DND-41 (cell line): ENCODE measurements at regions not wholly inside any gene's neighbourhood (a gene's known extent, or its start where the extent isn't known, plus 50 kb on each side); places are given as distances from the start of the nearest gene placed in this dataset.

ENCODE experiments used
- ATAC-seq: fragments of 200-7000 bp; cut with Tn5 transposase; 3 replicates; pipeline ENCODE4 v1.9.1; 2021; ENCODE audit warnings: low read depth; ENCODE audit not compliant: insufficient read depth
- DNase-seq: peaks from one replicate; pipeline ENCODE4 v3.0.0-alpha.2; 2020
- H2AFZ ChIP-seq: 2 replicates; pipeline ENCODE4 v1.6.0; 2012; ENCODE audit warnings: low read depth, low read length
- H3K27ac ChIP-seq: 2 replicates; pipeline ENCODE4 v1.5.1; 2012; ENCODE audit warnings: low read length, inconsistent platforms
- H3K27me3 ChIP-seq: fragments of 200-600 bp; sonication (generic); 2 replicates; pipeline ENCODE4 v1.6.0; 2012; ENCODE audit warnings: low read length, mild to moderate bottlenecking, inconsistent platforms; ENCODE audit not compliant: insufficient read depth, poor library complexity
- H3K36me3 ChIP-seq: 2 replicates; pipeline ENCODE4 v1.5.1; 2012; ENCODE audit warnings: low read length, inconsistent platforms; ENCODE audit not compliant: insufficient read depth
- H3K4me1 ChIP-seq: 2 replicates; pipeline ENCODE4 v1.5.1; 2012; ENCODE audit warnings: mild to moderate bottlenecking, low read length; ENCODE audit not compliant: insufficient read depth
- H3K4me2 ChIP-seq: 2 replicates; pipeline ENCODE4 v1.6.0; 2012; ENCODE audit warnings: mild to moderate bottlenecking, moderate library complexity, low read length, inconsistent platforms; ENCODE audit not compliant: insufficient read depth
- H3K4me3 ChIP-seq, 2 experiments: fragments of 200-600 bp in 1 of 2; shearing (Covaris generic) in 1 of 2; 2 replicates each; pipeline ENCODE4 v1.5.1; 2012 to 2016; ENCODE audit warnings: inconsistent platforms in 2 of 2, low read length in 2 of 2, mild to moderate bottlenecking in 2 of 2, low read depth in 1 of 2, moderate library complexity in 1 of 2
- H3K79me2 ChIP-seq: 2 replicates; pipeline ENCODE4 v1.6.0; 2012; ENCODE audit warnings: low read length, inconsistent platforms; ENCODE audit not compliant: insufficient read depth
- H3K9ac ChIP-seq: 2 replicates; pipeline ENCODE4 v1.6.0; 2012; ENCODE audit warnings: low read depth, mild to moderate bottlenecking, inconsistent platforms, low read length, moderate library complexity
- H3K9me3 ChIP-seq: 2 replicates; pipeline ENCODE4 v1.5.1; 2012; ENCODE audit warnings: low read length, moderate library complexity, mild to moderate bottlenecking, inconsistent platforms; ENCODE audit not compliant: insufficient read depth, severe bottlenecking
- H4K20me1 ChIP-seq: 2 replicates; pipeline ENCODE4 v1.6.0; 2012; ENCODE audit warnings: low read length; ENCODE audit not compliant: insufficient read depth
- EZH2 ChIP-seq: IDR thresholded peaks from 3 replicates; pipeline ENCODE4 v1.6.1; 2012; ENCODE audit warnings: borderline replicate concordance, low read depth, mild to moderate bottlenecking, moderate library complexity, low read length, inconsistent platforms; ENCODE audit not compliant: severe bottlenecking
- TF ChIP-seq, protein P1 (sequence below): IDR thresholded peaks from 2 replicates; pipeline ENCODE4 v1.5.1; 2012; ENCODE audit warnings: borderline replicate concordance, low read length, moderate library complexity, mild to moderate bottlenecking; ENCODE audit not compliant: poor library complexity, severe bottlenecking; ENCODE audit errors: extremely low read depth

DNA sequence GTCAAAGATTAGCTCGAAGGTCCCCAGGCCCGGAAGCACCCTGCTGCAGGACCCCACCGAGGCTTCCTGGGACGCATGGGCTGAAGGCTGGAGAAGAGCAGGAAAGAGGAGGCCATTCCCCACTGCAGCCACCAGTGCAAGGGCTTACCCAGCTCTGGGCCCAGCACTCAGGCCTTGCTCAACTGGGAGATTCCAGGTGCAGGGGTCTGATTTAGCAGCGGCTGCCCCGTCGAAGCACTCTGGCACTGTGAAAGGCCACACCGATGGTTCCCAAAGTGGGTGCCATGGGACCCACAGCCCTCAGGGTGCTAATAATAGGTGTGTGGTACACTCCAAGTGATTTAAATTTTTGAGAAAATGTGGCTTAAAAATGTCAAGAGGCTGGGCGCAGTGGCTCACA lies 130.9 kb downstream of the OAT start:
- H3K79me2 ChIP-seq: no peaks in the 10 kb centered on the region
- ATAC-seq (no peak), DNase-seq (no peak)
- H3K9me3 ChIP-seq: no peaks in the 10 kb centered on the region
- H2AFZ ChIP-seq: no peak overlapping the region
- no peaks in the 10 kb centered on the region for H4K20me1 ChIP-seq
- no peaks in the 10 kb centered on the region for H3K27me3 ChIP-seq
- H3K4me3 ChIP-seq: no peak overlapping the region
- no peaks in the 10 kb centered on the region for H3K36me3 ChIP-seq
- no peaks in the 10 kb centered on the region for H3K4me1 ChIP-seq
- H3K9ac ChIP-seq: no peak overlapping the region
- no peak overlapping the region for H3K4me2 ChIP-seq
- H3K27ac ChIP-seq: no peak overlapping the region
- TF ChIP-seq, protein P1, sequence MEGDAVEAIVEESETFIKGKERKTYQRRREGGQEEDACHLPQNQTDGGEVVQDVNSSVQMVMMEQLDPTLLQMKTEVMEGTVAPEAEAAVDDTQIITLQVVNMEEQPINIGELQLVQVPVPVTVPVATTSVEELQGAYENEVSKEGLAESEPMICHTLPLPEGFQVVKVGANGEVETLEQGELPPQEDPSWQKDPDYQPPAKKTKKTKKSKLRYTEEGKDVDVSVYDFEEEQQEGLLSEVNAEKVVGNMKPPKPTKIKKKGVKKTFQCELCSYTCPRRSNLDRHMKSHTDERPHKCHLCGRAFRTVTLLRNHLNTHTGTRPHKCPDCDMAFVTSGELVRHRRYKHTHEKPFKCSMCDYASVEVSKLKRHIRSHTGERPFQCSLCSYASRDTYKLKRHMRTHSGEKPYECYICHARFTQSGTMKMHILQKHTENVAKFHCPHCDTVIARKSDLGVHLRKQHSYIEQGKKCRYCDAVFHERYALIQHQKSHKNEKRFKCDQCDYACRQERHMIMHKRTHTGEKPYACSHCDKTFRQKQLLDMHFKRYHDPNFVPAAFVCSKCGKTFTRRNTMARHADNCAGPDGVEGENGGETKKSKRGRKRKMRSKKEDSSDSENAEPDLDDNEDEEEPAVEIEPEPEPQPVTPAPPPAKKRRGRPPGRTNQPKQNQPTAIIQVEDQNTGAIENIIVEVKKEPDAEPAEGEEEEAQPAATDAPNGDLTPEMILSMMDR: no peak

- Histone ChIP-seq H2AFZ (no peak overlapping the region), H4K20me1 (no peaks in the 10 kb centered on the region), H3K27ac (no peak overlapping the region), H3K9me3 (no peaks in the 10 kb centered on the region), H3K4me1 (no peaks in the 10 kb centered on the region), H3K4me2 (no peak overlapping the region), H3K4me3 (no peak overlapping the region), H3K27me3 (no peaks in the 10 kb centered on the region), H3K79me2 (no peaks in the 10 kb centered on the region), H3K9ac (no peak overlapping the region), H3K36me3 (no peaks in the 10 kb centered on the region)
- DNase-seq (no peak), ATAC-seq (no peak)
- TF ChIP-seq, protein P1: no peak
- no peak for TF ChIP-seq EZH2
These were observed 131.5 kb downstream of the OAT start for GRCh38 chr10:124287071-124287685.

DNA sequence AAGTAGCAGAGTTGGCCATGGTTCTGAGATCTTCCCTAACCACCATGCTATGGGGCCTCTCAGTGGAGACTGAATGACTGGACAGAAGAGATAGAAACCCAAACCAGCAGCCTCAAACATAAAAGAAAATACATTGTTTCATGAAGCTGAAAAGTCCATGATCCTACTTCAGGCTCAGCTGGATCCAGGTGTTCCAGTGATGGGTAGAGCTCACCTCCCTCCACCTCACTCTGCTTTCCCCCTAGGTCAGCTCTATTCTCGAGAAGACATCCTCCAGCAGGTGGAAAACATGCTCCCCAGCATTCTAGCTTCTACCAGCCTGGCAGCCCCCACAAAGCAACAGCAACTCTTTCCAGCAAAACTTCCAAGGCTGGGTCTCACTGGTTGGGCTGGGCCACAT lies 132.1 kb downstream of the OAT start:
- H4K20me1 ChIP-seq: no peaks in the 10 kb centered on the region
- no peak for TF ChIP-seq EZH2
- TF ChIP-seq, protein P1: no peak
- no peak overlapping the region for H3K4me2 ChIP-seq
- H3K36me3 ChIP-seq: no peaks in the 10 kb centered on the region
- no peaks in the 10 kb centered on the region for H3K9me3 ChIP-seq
- no peak overlapping the region for H2AFZ ChIP-seq
- ATAC-seq (no peak), DNase-seq (no peak)
- no peak overlapping the region for H3K9ac ChIP-seq
- no peak overlapping the region for H3K27ac ChIP-seq
- H3K4me1 ChIP-seq: no peaks in the 10 kb centered on the region
- H3K4me3 ChIP-seq: no peak overlapping the region
- H3K27me3 ChIP-seq: no peaks in the 10 kb centered on the region
- H3K79me2 ChIP-seq: no peaks in the 10 kb centered on the region
